ENCODE measurements at regions not wholly inside any gene's neighbourhood (a gene's known extent, or its start where the extent isn't known, plus 50 kb on each side); places are given as distances from the start of the nearest gene placed in this dataset.

DNA sequence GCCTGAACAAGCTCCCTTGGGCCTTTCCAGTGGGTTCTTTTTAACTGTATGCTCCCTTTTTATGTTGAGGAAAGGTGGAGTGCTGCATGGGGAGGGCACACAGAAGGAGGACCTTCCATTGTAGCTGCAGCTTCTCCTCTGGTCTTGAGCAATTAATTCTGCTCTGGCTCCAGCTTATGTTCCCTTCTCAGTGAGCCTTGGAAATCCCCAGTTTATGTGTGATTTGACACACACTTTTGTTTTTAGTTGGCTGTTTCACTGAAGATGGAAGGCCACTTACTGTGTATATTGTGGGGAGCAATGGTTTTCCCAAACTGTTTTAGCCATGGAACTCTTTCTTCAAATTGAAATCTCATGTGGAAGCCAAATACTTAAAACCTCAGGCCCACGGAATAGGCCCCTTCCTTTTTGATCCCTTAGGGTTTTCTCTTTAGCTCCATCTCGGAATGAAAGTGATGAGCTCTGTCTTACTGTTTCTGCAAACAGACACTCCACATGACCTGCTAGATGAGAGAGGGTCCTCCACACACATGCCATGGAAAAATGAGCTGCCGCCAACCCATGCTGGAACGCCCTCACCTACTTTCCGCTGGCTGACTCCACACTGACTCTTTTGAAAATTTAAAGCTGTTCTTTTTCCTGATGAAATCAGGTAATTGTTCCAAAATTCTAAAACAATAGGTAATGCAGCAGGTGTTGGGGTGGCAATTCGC lies 280.9 kb upstream of the SIX2 start:
- TF ChIP-seq POLR2A (IDR thresholded peaks at IDR 0.05) = no peak
- TF ChIP-seq POLR2AphosphoS5 (IDR thresholded peaks at IDR 0.05) = no peak

Data from breast epithelium (tissue), 3 donors.